Keratinocyte (primary cell): ENCODE measurements at regions not wholly inside any gene's neighbourhood (a gene's known extent, or its start where the extent isn't known, plus 50 kb on each side); places are given as distances from the start of the nearest gene placed in this dataset.

Experiments used
- CTCF ChIP-seq, 3 experiments: IDR thresholded peaks in 1 of 3; conservative IDR thresholded peaks in 1 of 3; optimal IDR thresholded peaks in 1 of 3; 2 replicates in 2 of 3; 3 replicates in 1 of 3; pipeline versions ENCODE3 to v1.5.1; 2011; ENCODE audit warnings: low read length in 3 of 3, mild to moderate bottlenecking in 3 of 3, moderate library complexity in 2 of 3, control low read depth in 1 of 3, inconsistent platforms in 1 of 3; ENCODE audit not compliant: insufficient read depth in 2 of 3; ENCODE audit errors: extremely low read depth in 1 of 3
- EZH2 ChIP-seq: IDR thresholded peaks from one replicate; pipeline ENCODE4 v1.6.1; 2012; ENCODE audit warnings: inconsistent platforms, mild to moderate bottlenecking, low read length, moderate library complexity

DNA sequence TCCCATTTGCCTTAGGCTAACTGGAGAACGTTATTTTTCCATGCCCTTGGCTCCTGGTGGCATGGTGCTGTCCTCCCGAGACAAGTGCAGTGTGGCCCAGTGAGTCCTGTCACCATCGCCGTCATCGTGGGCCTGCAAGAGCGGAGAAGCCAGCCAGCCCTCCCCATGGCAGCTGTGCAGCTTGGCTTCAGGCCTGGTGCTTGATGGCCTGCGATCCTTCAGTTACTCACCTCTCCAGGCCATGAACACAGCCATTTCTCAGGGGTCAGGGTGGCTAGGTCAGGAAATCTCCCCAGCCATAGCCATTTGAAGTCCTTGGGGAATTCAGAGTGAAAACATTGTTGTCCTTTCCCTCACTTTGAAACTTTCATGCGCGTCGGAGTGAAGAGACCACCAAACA, 189.0 kb upstream of the RGMA start:
- TF ChIP-seq EZH2 = no peak
- no peak for TF ChIP-seq CTCF (optimal IDR thresholded peaks at IDR 0.05 in 1 of 3, IDR thresholded peaks at IDR 0.05 in 1 of 3, conservative IDR thresholded peaks at IDR 0.05 in 1 of 3; ENCODE audit: extremely low read depth in 1 of 3, insufficient read depth in 2 of 3, low read length in 3 of 3)
